AML-193 (cell line): ENCODE measurements at regions not wholly inside any gene's neighbourhood (a gene's known extent, or its start where the extent isn't known, plus 50 kb on each side); places are given as distances from the start of the nearest gene placed in this dataset.

ENCODE experiments used
- DNase-seq, 2 experiments: peaks; one replicate each; lab custom pipeline; 2025; lab: John Stamatoyannopoulos, UW

DNA sequence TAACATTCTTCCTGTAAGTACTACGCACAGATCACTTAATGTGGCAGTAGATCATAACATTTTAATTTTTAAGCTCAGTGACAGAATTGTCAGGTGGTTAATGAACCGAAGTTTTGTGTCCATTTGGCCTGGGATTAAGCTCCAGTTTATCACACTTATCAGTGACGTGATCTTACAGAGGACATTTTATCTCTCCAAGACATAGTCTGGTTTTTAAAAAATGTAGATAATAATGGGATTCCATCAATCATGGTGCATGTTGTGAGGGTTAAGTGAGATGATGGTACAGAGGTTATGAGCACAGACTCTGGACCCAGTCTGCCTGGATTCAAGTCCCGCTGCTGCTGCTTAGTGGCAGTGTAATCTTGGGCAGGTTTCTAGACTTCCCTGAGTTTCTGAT lies 66.0 kb upstream of the ZFAND5 start:
- no peak for DNase-seq

GRCh38 chr9:72428329-72428728 lies 63.3 kb upstream of the ZFAND5 start:
- DNase-seq, result no peak

GRCh38 chr9:72427801-72428200 lies 62.8 kb upstream of the ZFAND5 start:
- no peak for DNase-seq

DNA sequence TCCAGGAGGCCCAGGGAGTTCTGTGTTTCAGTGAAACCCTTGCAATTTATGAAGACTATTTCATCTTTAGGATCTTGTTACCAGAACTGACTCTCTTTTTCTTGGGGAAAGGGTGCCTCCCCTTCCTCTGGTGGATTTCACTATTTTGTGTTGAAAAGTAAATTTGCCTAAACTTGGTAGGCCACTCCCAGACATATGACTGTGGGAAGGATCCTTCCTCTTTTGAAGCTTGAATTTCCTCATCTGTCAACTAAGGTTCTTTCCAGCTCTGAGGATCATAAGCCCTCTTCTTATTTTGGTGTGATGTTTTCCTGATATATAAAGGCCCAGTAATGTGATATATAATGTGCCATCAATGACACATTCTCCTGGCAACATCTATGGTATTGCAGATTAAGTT lies 59.1 kb upstream of the ZFAND5 start:
- DNase-seq, result peak; percentile 54 to 56

- no peak for DNase-seq
Measured at GRCh38 chr9:72422214-72422613, 57.2 kb upstream of the ZFAND5 start.

- no peak for DNase-seq
Measured at GRCh38 chr9:72420783-72421182, 55.8 kb upstream of the ZFAND5 start.

- DNase-seq, result no peak
Measured at GRCh38 chr9:72415948-72416347, 50.9 kb upstream of the ZFAND5 start.

DNA sequence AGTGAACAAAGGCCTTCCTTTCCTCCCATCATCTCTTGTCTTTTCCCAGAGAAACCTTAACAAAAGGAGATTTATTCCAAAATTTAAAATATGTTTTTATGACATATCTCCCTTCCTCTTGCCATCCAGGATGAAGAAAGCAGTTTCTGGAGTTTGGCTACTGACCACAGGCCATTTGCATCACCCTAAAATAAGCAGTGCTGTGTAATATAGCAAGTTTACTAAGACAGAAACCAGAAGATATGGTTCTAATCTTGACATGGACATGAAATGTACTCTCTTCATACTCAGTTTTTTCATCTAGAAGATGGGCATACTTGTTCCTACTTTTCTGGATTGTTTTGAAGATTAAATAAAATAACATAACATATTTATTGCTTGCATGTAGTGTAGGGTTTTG lies 50.2 kb upstream of the ZFAND5 start:
- no peak for DNase-seq
